ENCODE measurements at regions not wholly inside any gene's neighbourhood (a gene's known extent, or its start where the extent isn't known, plus 50 kb on each side); places are given as distances from the start of the nearest gene placed in this dataset.

- Histone ChIP-seq H3K27ac (ENCODE audit: low read depth, low read length, poor library complexity, severe bottlenecking) (no peak overlapping the region), H3K9me2 (ENCODE audit: low read depth, low read length) (no peaks in the 10 kb centered on the region), H2AFZ (ENCODE audit: low read length) (no peak overlapping the region), H3K9me3 (ENCODE audit: low read length) (no peaks in the 10 kb centered on the region), H3K79me2 (ENCODE audit: insufficient read depth, low read length) (no peaks in the 10 kb centered on the region), H3K36me3 (ENCODE audit: insufficient read depth, low read length) (no peaks in the 10 kb centered on the region), H3F3A (ENCODE audit: insufficient read depth, low read length) (no peaks in the 10 kb centered on the region), H3K4me3 (ENCODE audit: low read depth, low read length, poor library complexity, severe bottlenecking) (no peak overlapping the region), H3K4me2 (ENCODE audit: low read length) (no peak overlapping the region), H3K9ac (ENCODE audit: low read length) (no peak overlapping the region), H3K27me3 (ENCODE audit: insufficient read depth, low read length) (no peaks in the 10 kb centered on the region), H3K4me1 (ENCODE audit: insufficient read depth, low read length, severe bottlenecking) (no peaks in the 10 kb centered on the region), H4K20me1 (ENCODE audit: insufficient read depth, low read length) (no peaks in the 10 kb centered on the region)
- TF ChIP-seq CTCF (IDR thresholded peaks at IDR 0.05; ENCODE audit: low read length) (no peak), EZH2 (IDR thresholded peaks at IDR 0.05; ENCODE audit: borderline replicate concordance, low read length) (no peak)
Observed at GRCh38 chr11:39971938-39972337, 1487.5 kb downstream of the LRRC4C start.

- Histone ChIP-seq H3K9me3 (ENCODE audit: low read length) (no peaks in the 10 kb centered on the region), H3K27me3 (ENCODE audit: insufficient read depth, low read length) (no peaks in the 10 kb centered on the region), H3K9me2 (ENCODE audit: low read depth, low read length) (no peaks in the 10 kb centered on the region), H3K4me1 (ENCODE audit: insufficient read depth, low read length, severe bottlenecking) (no peaks in the 10 kb centered on the region), H4K20me1 (ENCODE audit: insufficient read depth, low read length) (no peaks in the 10 kb centered on the region), H3K4me3 (ENCODE audit: low read depth, low read length, poor library complexity, severe bottlenecking) (no peak overlapping the region), H3K4me2 (ENCODE audit: low read length) (no peak overlapping the region), H3K36me3 (ENCODE audit: insufficient read depth, low read length) (no peaks in the 10 kb centered on the region), H3K79me2 (ENCODE audit: insufficient read depth, low read length) (no peaks in the 10 kb centered on the region), H3K9ac (ENCODE audit: low read length) (no peak overlapping the region), H3K27ac (ENCODE audit: low read depth, low read length, poor library complexity, severe bottlenecking) (no peak overlapping the region), H3F3A (ENCODE audit: insufficient read depth, low read length) (no peaks in the 10 kb centered on the region), H2AFZ (ENCODE audit: low read length) (no peak overlapping the region)
- TF ChIP-seq EZH2 (IDR thresholded peaks at IDR 0.05; ENCODE audit: borderline replicate concordance, low read length), result no peak
- no peak for TF ChIP-seq CTCF (IDR thresholded peaks at IDR 0.05; ENCODE audit: low read length)
Observed at GRCh38 chr11:39968071-39968470, 1491.4 kb downstream of the LRRC4C start.

- Histone ChIP-seq H3K9me2 (ENCODE audit: low read depth, low read length) (no peaks in the 10 kb centered on the region), H4K20me1 (ENCODE audit: insufficient read depth, low read length) (no peaks in the 10 kb centered on the region), H3K9me3 (ENCODE audit: low read length) (no peaks in the 10 kb centered on the region), H3K9ac (ENCODE audit: low read length) (no peak overlapping the region), H3K4me3 (ENCODE audit: low read depth, low read length, poor library complexity, severe bottlenecking) (no peak overlapping the region), H3F3A (ENCODE audit: insufficient read depth, low read length) (no peaks in the 10 kb centered on the region), H2AFZ (ENCODE audit: low read length) (no peak overlapping the region), H3K4me1 (ENCODE audit: insufficient read depth, low read length, severe bottlenecking) (no peaks in the 10 kb centered on the region), H3K27me3 (ENCODE audit: insufficient read depth, low read length) (no peaks in the 10 kb centered on the region), H3K27ac (ENCODE audit: low read depth, low read length, poor library complexity, severe bottlenecking) (no peak overlapping the region), H3K36me3 (ENCODE audit: insufficient read depth, low read length) (no peaks in the 10 kb centered on the region), H3K4me2 (ENCODE audit: low read length) (no peak overlapping the region), H3K79me2 (ENCODE audit: insufficient read depth, low read length) (no peaks in the 10 kb centered on the region)
- TF ChIP-seq EZH2 (IDR thresholded peaks at IDR 0.05; ENCODE audit: borderline replicate concordance, low read length) (no peak), CTCF (IDR thresholded peaks at IDR 0.05; ENCODE audit: low read length) (no peak)
Observed at GRCh38 chr11:39965701-39966100, 1493.8 kb downstream of the LRRC4C start.
